Kidney epithelial cell (primary cell): ENCODE measurements at regions not wholly inside any gene's neighbourhood (a gene's known extent, or its start where the extent isn't known, plus 50 kb on each side); places are given as distances from the start of the nearest gene placed in this dataset.

Source experiments
- DNase-seq: peaks from one replicate; pipeline ENCODE4 v3.0.0-alpha.2; 2010; ENCODE audit warnings: low read depth
- H3K27me3 ChIP-seq: 2 replicates; pipeline ENCODE4 v1.6.0; 2011; ENCODE audit warnings: low read length; ENCODE audit not compliant: control insufficient read depth, insufficient read depth
- H3K36me3 ChIP-seq: 2 replicates; pipeline ENCODE4 v1.5.1; 2011; ENCODE audit warnings: low read length; ENCODE audit not compliant: control insufficient read depth, insufficient read depth
- H3K4me3 ChIP-seq: 2 replicates; pipeline ENCODE4 v1.5.1; 2011; ENCODE audit warnings: low read depth, mild to moderate bottlenecking, control low read depth, low read length
- CTCF ChIP-seq: IDR thresholded peaks from 2 replicates; pipeline ENCODE4 v1.5.1; 2011; ENCODE audit warnings: mild to moderate bottlenecking, moderate library complexity, low read length, control low read depth, inconsistent platforms; ENCODE audit not compliant: insufficient read depth, poor library complexity, severe bottlenecking

GRCh38 chr9:115923410-115923809 is 230.2 kb upstream of the PAPPA start:
- no peak for DNase-seq
- Histone ChIP-seq H3K27me3 (no peaks in the 10 kb centered on the region), H3K36me3 (no peaks in the 10 kb centered on the region), H3K4me3 (no peak overlapping the region)
- no peak for TF ChIP-seq CTCF

- no peak for DNase-seq
- Histone ChIP-seq H3K4me3 (no peak overlapping the region), H3K36me3 (no peaks in the 10 kb centered on the region), H3K27me3 (no peaks in the 10 kb centered on the region)
- no peak for TF ChIP-seq CTCF
Observed at GRCh38 chr9:115923903-115924668, 229.5 kb upstream of the PAPPA start.

GRCh38 chr9:115924669-115924987 is 229.0 kb upstream of the PAPPA start:
- Histone ChIP-seq H3K4me3 (no peak overlapping the region), H3K27me3 (no peaks in the 10 kb centered on the region), H3K36me3 (no peaks in the 10 kb centered on the region)
- TF ChIP-seq CTCF, result no peak
- DNase-seq, result no peak

GRCh38 chr9:115925424-115925823 is 228.2 kb upstream of the PAPPA start:
- DNase-seq, result no peak
- Histone ChIP-seq H3K4me3 (no peak overlapping the region), H3K36me3 (no peaks in the 10 kb centered on the region), H3K27me3 (no peaks in the 10 kb centered on the region)
- TF ChIP-seq CTCF, result no peak

GRCh38 chr9:115930472-115930871 is 223.1 kb upstream of the PAPPA start:
- no peak for TF ChIP-seq CTCF
- no peaks in the 10 kb centered on the region for H3K27me3 ChIP-seq
- H3K4me3 ChIP-seq, result no peak overlapping the region
- no peak for DNase-seq
- H3K36me3 ChIP-seq, result no peaks in the 10 kb centered on the region

GRCh38 chr9:115938479-115938878 is 215.1 kb upstream of the PAPPA start:
- no peak for TF ChIP-seq CTCF
- no peaks in the 10 kb centered on the region for H3K36me3 ChIP-seq
- H3K27me3 ChIP-seq, result no peaks in the 10 kb centered on the region
- no peak for DNase-seq
- H3K4me3 ChIP-seq, result no peak overlapping the region
